ENCODE measurements at regions not wholly inside any gene's neighbourhood (a gene's known extent, or its start where the extent isn't known, plus 50 kb on each side); places are given as distances from the start of the nearest gene placed in this dataset.
A peak's percentile ranks its signal among the peaks of the same experiment; 100 is the strongest.

GRCh38 chr7:9945857-9946256, 1027.8 kb upstream of the PHF14 start:
- H3K4me1 ChIP-seq (ENCODE audit: insufficient read depth, low read length): no peaks in the 10 kb centered on the region
- no peak overlapping the region for H3K27ac ChIP-seq (ENCODE audit: low read depth, low read length)
- DNase-seq (ENCODE audit: low read depth): peak; percentile 19
- no peak overlapping the region for H3K4me3 ChIP-seq (ENCODE audit: insufficient read depth, low read depth, low read length)
- H3K4me2 ChIP-seq (ENCODE audit: low read length): no peak overlapping the region
- H2AFZ ChIP-seq (ENCODE audit: low read depth, low read length): no peak overlapping the region
- FAIRE-seq: no peak
- no peak overlapping the region for H3K9ac ChIP-seq (ENCODE audit: low read length)
- no peaks in the 10 kb centered on the region for H3K9me3 ChIP-seq (ENCODE audit: insufficient read depth, low read depth, low read length)
- H3K36me3 ChIP-seq (ENCODE audit: insufficient read depth, low read length): no peaks in the 10 kb centered on the region
- Mint-ChIP-seq H3K27ac (ENCODE audit: unreplicated experiment) (no peak overlapping the region), H3K4me1 (ENCODE audit: low read depth, unreplicated experiment) (no peaks in the 10 kb centered on the region), H3K4me3 (ENCODE audit: unreplicated experiment) (no peak overlapping the region), H3K9me3 (ENCODE audit: unreplicated experiment) (peaks cover 3% of the 10 kb centered on the region), H3K36me3 (ENCODE audit: low read depth, unreplicated experiment) (no peaks in the 10 kb centered on the region), H3K27me3 (ENCODE audit: low read depth, unreplicated experiment) (no peaks in the 10 kb centered on the region)
- no peak for TF ChIP-seq CTCF (IDR thresholded peaks at IDR 0.05; ENCODE audit: insufficient read depth, low read depth, low read length)
- no peak for TF ChIP-seq EZH2 (IDR thresholded peaks at IDR 0.05; ENCODE audit: insufficient read depth, low read length)
- no peaks in the 10 kb centered on the region for H4K20me1 ChIP-seq (ENCODE audit: insufficient read depth, low read length)
- H3K27me3 ChIP-seq (ENCODE audit: insufficient read depth, low read length): no peaks in the 10 kb centered on the region
- H3K79me2 ChIP-seq (ENCODE audit: insufficient read depth, low read length): no peaks in the 10 kb centered on the region

GRCh38 chr7:9955138-9955537, 1018.5 kb upstream of the PHF14 start:
- TF ChIP-seq CTCF (IDR thresholded peaks at IDR 0.05; ENCODE audit: insufficient read depth, low read depth, low read length) (no peak), EZH2 (IDR thresholded peaks at IDR 0.05; ENCODE audit: insufficient read depth, low read length) (no peak)
- FAIRE-seq (no peak), DNase-seq (ENCODE audit: low read depth) (no peak)
- no peaks in the 10 kb centered on the region for H3K79me2 ChIP-seq (ENCODE audit: insufficient read depth, low read length)
- H3K9ac ChIP-seq (ENCODE audit: low read length): no peak overlapping the region
- H3K4me3 ChIP-seq (ENCODE audit: insufficient read depth, low read depth, low read length): no peak overlapping the region
- H3K27ac Mint-ChIP-seq (ENCODE audit: unreplicated experiment): no peak overlapping the region
- peaks cover 3% of the 10 kb centered on the region for H3K9me3 Mint-ChIP-seq (ENCODE audit: unreplicated experiment)
- H3K4me3 Mint-ChIP-seq (ENCODE audit: unreplicated experiment): no peak overlapping the region
- no peaks in the 10 kb centered on the region for H3K27me3 Mint-ChIP-seq (ENCODE audit: low read depth, unreplicated experiment)
- H3K4me1 Mint-ChIP-seq (ENCODE audit: low read depth, unreplicated experiment): no peaks in the 10 kb centered on the region
- no peaks in the 10 kb centered on the region for H3K36me3 Mint-ChIP-seq (ENCODE audit: low read depth, unreplicated experiment)
- no peaks in the 10 kb centered on the region for H4K20me1 ChIP-seq (ENCODE audit: insufficient read depth, low read length)
- no peaks in the 10 kb centered on the region for H3K4me1 ChIP-seq (ENCODE audit: insufficient read depth, low read length)
- H3K27me3 ChIP-seq (ENCODE audit: insufficient read depth, low read length): no peaks in the 10 kb centered on the region
- no peaks in the 10 kb centered on the region for H3K36me3 ChIP-seq (ENCODE audit: insufficient read depth, low read length)
- no peak overlapping the region for H3K4me2 ChIP-seq (ENCODE audit: low read length)
- H3K9me3 ChIP-seq (ENCODE audit: insufficient read depth, low read depth, low read length): no peaks in the 10 kb centered on the region
- H2AFZ ChIP-seq (ENCODE audit: low read depth, low read length): no peak overlapping the region
- no peak overlapping the region for H3K27ac ChIP-seq (ENCODE audit: low read depth, low read length)

GRCh38 chr7:9958486-9958885, 1015.2 kb upstream of the PHF14 start:
- H3K4me3 ChIP-seq (ENCODE audit: insufficient read depth, low read depth, low read length): no peak overlapping the region
- H3K36me3 ChIP-seq (ENCODE audit: insufficient read depth, low read length): no peaks in the 10 kb centered on the region
- Mint-ChIP-seq H3K4me3 (ENCODE audit: unreplicated experiment) (no peak overlapping the region), H3K36me3 (ENCODE audit: low read depth, unreplicated experiment) (no peaks in the 10 kb centered on the region), H3K27ac (ENCODE audit: unreplicated experiment) (no peak overlapping the region), H3K9me3 (ENCODE audit: unreplicated experiment) (peaks cover 3% of the 10 kb centered on the region), H3K27me3 (ENCODE audit: low read depth, unreplicated experiment) (no peaks in the 10 kb centered on the region), H3K4me1 (ENCODE audit: low read depth, unreplicated experiment) (no peaks in the 10 kb centered on the region)
- FAIRE-seq: no peak
- no peak overlapping the region for H3K9ac ChIP-seq (ENCODE audit: low read length)
- H3K9me3 ChIP-seq (ENCODE audit: insufficient read depth, low read depth, low read length): no peaks in the 10 kb centered on the region
- no peaks in the 10 kb centered on the region for H4K20me1 ChIP-seq (ENCODE audit: insufficient read depth, low read length)
- no peaks in the 10 kb centered on the region for H3K27me3 ChIP-seq (ENCODE audit: insufficient read depth, low read length)
- no peak overlapping the region for H2AFZ ChIP-seq (ENCODE audit: low read depth, low read length)
- DNase-seq (ENCODE audit: low read depth): no peak
- H3K4me2 ChIP-seq (ENCODE audit: low read length): no peak overlapping the region
- TF ChIP-seq CTCF (IDR thresholded peaks at IDR 0.05; ENCODE audit: insufficient read depth, low read depth, low read length): no peak
- no peak for TF ChIP-seq EZH2 (IDR thresholded peaks at IDR 0.05; ENCODE audit: insufficient read depth, low read length)
- H3K4me1 ChIP-seq (ENCODE audit: insufficient read depth, low read length): no peaks in the 10 kb centered on the region
- H3K27ac ChIP-seq (ENCODE audit: low read depth, low read length): no peak overlapping the region
- no peaks in the 10 kb centered on the region for H3K79me2 ChIP-seq (ENCODE audit: insufficient read depth, low read length)

Measured in astrocyte (in vitro differentiated cells and primary cell).